ENCODE measurements at regions not wholly inside any gene's neighbourhood (a gene's known extent, or its start where the extent isn't known, plus 50 kb on each side); places are given as distances from the start of the nearest gene placed in this dataset.

- peak in 2 of 4 experiments; percentile 51 to 64 for DNase-seq
These were observed 129.0 kb downstream of the SYF2 start for GRCh38 chr1:25103164-25103795.

- DNase-seq = no peak
These were observed 132.0 kb downstream of the SYF2 start for GRCh38 chr1:25100151-25100833.

GRCh38 chr1:25099343-25099951, 132.9 kb downstream of the SYF2 start:
- peak; percentile 80 to 90 (median 85) for DNase-seq

- peak; percentile 36 to 63 (median 48) for DNase-seq
These were observed 133.6 kb downstream of the SYF2 start for GRCh38 chr1:25098717-25099116.

- DNase-seq = no peak
These were observed 135.8 kb downstream of the SYF2 start for GRCh38 chr1:25096307-25097150.

GRCh38 chr1:25095635-25096200, 136.6 kb downstream of the SYF2 start:
- no peak for DNase-seq

- DNase-seq = no peak
These were observed 137.3 kb downstream of the SYF2 start for GRCh38 chr1:25094995-25095394.

- DNase-seq = no peak
These were observed 138.1 kb downstream of the SYF2 start for GRCh38 chr1:25094229-25094628.

GRCh38 chr1:25091658-25092057, 140.6 kb downstream of the SYF2 start:
- no peak for DNase-seq

- no peak for DNase-seq
These were observed 141.4 kb downstream of the SYF2 start for GRCh38 chr1:25090707-25091422.

- DNase-seq = no peak
These were observed 142.5 kb downstream of the SYF2 start for GRCh38 chr1:25089772-25090171.

GRCh38 chr1:25088946-25089345, 143.4 kb downstream of the SYF2 start:
- DNase-seq = no peak

- DNase-seq = no peak
These were observed 144.1 kb downstream of the SYF2 start for GRCh38 chr1:25088180-25088701.

- DNase-seq = no peak
These were observed 145.7 kb downstream of the SYF2 start for GRCh38 chr1:25086518-25087079.

GRCh38 chr1:25084407-25084806, 147.9 kb downstream of the SYF2 start:
- DNase-seq = no peak

GRCh38 chr1:25083481-25084345, 148.6 kb downstream of the SYF2 start:
- no peak for DNase-seq

- no peak for DNase-seq
These were observed 149.3 kb downstream of the SYF2 start for GRCh38 chr1:25082995-25083394.

- no peak for DNase-seq
These were observed 149.9 kb downstream of the SYF2 start for GRCh38 chr1:25082216-25082899.

- DNase-seq = no peak
These were observed 150.8 kb downstream of the SYF2 start for GRCh38 chr1:25081496-25081895.
